ENCODE measurements at regions not wholly inside any gene's neighbourhood (a gene's known extent, or its start where the extent isn't known, plus 50 kb on each side); places are given as distances from the start of the nearest gene placed in this dataset.

GRCh38 chr2:147572622-147573021, 272.2 kb upstream of the ACVR2A start:
- no peaks in the 10 kb centered on the region for H3K4me1 ChIP-seq
- no peak overlapping the region for H3K27ac ChIP-seq
- no peak overlapping the region for H3K4me3 ChIP-seq (ENCODE audit: low read depth, low read length)
- no peaks in the 10 kb centered on the region for H3K79me2 ChIP-seq
- H3K9me3 ChIP-seq (ENCODE audit: control insufficient read depth, low read length): no peaks in the 10 kb centered on the region
- no peak for TF ChIP-seq CTCF (IDR thresholded peaks at IDR 0.05)
- no peak overlapping the region for H3K4me2 ChIP-seq (ENCODE audit: low read length)
- no peaks in the 10 kb centered on the region for H3K27me3 ChIP-seq (ENCODE audit: control insufficient read depth, insufficient read depth, low read length)
- no peak overlapping the region for H2AFZ ChIP-seq
- no peaks in the 10 kb centered on the region for H3K36me3 ChIP-seq (ENCODE audit: control insufficient read depth, insufficient read depth, low read length)
- H3K9ac ChIP-seq: no peak overlapping the region

GRCh38 chr2:147569426-147569825, 275.4 kb upstream of the ACVR2A start:
- Histone ChIP-seq H3K27ac (no peak overlapping the region), H3K27me3 (ENCODE audit: control insufficient read depth, insufficient read depth, low read length) (no peaks in the 10 kb centered on the region), H3K36me3 (ENCODE audit: control insufficient read depth, insufficient read depth, low read length) (no peaks in the 10 kb centered on the region), H2AFZ (no peak overlapping the region), H3K4me3 (ENCODE audit: low read depth, low read length) (no peak overlapping the region), H3K79me2 (no peaks in the 10 kb centered on the region), H3K9ac (no peak overlapping the region), H3K4me2 (ENCODE audit: low read length) (no peak overlapping the region), H3K4me1 (no peaks in the 10 kb centered on the region), H3K9me3 (ENCODE audit: control insufficient read depth, low read length) (no peaks in the 10 kb centered on the region)
- TF ChIP-seq CTCF (IDR thresholded peaks at IDR 0.05): no peak

- Histone ChIP-seq H3K79me2 (no peaks in the 10 kb centered on the region), H3K4me1 (no peaks in the 10 kb centered on the region), H3K36me3 (ENCODE audit: control insufficient read depth, insufficient read depth, low read length) (no peaks in the 10 kb centered on the region), H3K27me3 (ENCODE audit: control insufficient read depth, insufficient read depth, low read length) (no peaks in the 10 kb centered on the region), H3K4me3 (ENCODE audit: low read depth, low read length) (no peak overlapping the region), H2AFZ (no peak overlapping the region), H3K9ac (no peak overlapping the region), H3K4me2 (ENCODE audit: low read length) (no peak overlapping the region), H3K27ac (no peak overlapping the region), H3K9me3 (ENCODE audit: control insufficient read depth, low read length) (no peaks in the 10 kb centered on the region)
- no peak for TF ChIP-seq CTCF (IDR thresholded peaks at IDR 0.05)
Measured at GRCh38 chr2:147568109-147568508, 276.7 kb upstream of the ACVR2A start.

GRCh38 chr2:147567136-147567535, 277.7 kb upstream of the ACVR2A start:
- Histone ChIP-seq H3K27me3 (ENCODE audit: control insufficient read depth, insufficient read depth, low read length) (no peaks in the 10 kb centered on the region), H2AFZ (no peak overlapping the region), H3K79me2 (no peaks in the 10 kb centered on the region), H3K9me3 (ENCODE audit: control insufficient read depth, low read length) (no peaks in the 10 kb centered on the region), H3K36me3 (ENCODE audit: control insufficient read depth, insufficient read depth, low read length) (no peaks in the 10 kb centered on the region), H3K9ac (no peak overlapping the region), H3K4me2 (ENCODE audit: low read length) (no peak overlapping the region), H3K27ac (no peak overlapping the region), H3K4me1 (no peaks in the 10 kb centered on the region), H3K4me3 (ENCODE audit: low read depth, low read length) (no peak overlapping the region)
- no peak for TF ChIP-seq CTCF (IDR thresholded peaks at IDR 0.05)

- Histone ChIP-seq H2AFZ (no peak overlapping the region), H3K9ac (no peak overlapping the region), H3K4me1 (no peaks in the 10 kb centered on the region), H3K4me2 (ENCODE audit: low read length) (no peak overlapping the region), H3K4me3 (ENCODE audit: low read depth, low read length) (no peak overlapping the region), H3K36me3 (ENCODE audit: control insufficient read depth, insufficient read depth, low read length) (no peaks in the 10 kb centered on the region), H3K79me2 (no peaks in the 10 kb centered on the region), H3K27me3 (ENCODE audit: control insufficient read depth, insufficient read depth, low read length) (no peaks in the 10 kb centered on the region), H3K27ac (no peak overlapping the region), H3K9me3 (ENCODE audit: control insufficient read depth, low read length) (no peaks in the 10 kb centered on the region)
- no peak for TF ChIP-seq CTCF (IDR thresholded peaks at IDR 0.05)
Measured at GRCh38 chr2:147560810-147561535, 283.9 kb upstream of the ACVR2A start.

Measured in parathyroid adenoma (tissue), 2 donors.